Mucosa of stomach (tissue), 1 donor: ENCODE measurements at regions not wholly inside any gene's neighbourhood (a gene's known extent, or its start where the extent isn't known, plus 50 kb on each side); places are given as distances from the start of the nearest gene placed in this dataset.

Experiments used
- H3K27me3 ChIP-seq: one replicate; pipeline ENCODE4 v1.7.0; 2013; ENCODE audit warnings: mild to moderate bottlenecking, low read length; ENCODE audit not compliant: control insufficient read depth, insufficient read depth
- H3K36me3 ChIP-seq: one replicate; pipeline ENCODE4 v1.7.0; 2013; ENCODE audit warnings: low read length; ENCODE audit not compliant: control insufficient read depth, insufficient read depth
- H3K4me1 ChIP-seq: one replicate; pipeline ENCODE4 v1.7.0; 2013; ENCODE audit warnings: mild to moderate bottlenecking, low read length; ENCODE audit not compliant: control insufficient read depth, insufficient read depth
- H3K4me3 ChIP-seq: one replicate; pipeline ENCODE4 v1.7.0; 2013; ENCODE audit warnings: low read length
- H3K9ac ChIP-seq: one replicate; pipeline ENCODE4 v1.7.0; 2013; ENCODE audit warnings: mild to moderate bottlenecking, low read length, moderate library complexity
- H3K9me3 ChIP-seq: one replicate; pipeline ENCODE4 v1.7.0; 2013; ENCODE audit warnings: mild to moderate bottlenecking, low read length, moderate library complexity; ENCODE audit not compliant: control insufficient read depth
- donor health status: Pancreatic carcinoma.

DNA sequence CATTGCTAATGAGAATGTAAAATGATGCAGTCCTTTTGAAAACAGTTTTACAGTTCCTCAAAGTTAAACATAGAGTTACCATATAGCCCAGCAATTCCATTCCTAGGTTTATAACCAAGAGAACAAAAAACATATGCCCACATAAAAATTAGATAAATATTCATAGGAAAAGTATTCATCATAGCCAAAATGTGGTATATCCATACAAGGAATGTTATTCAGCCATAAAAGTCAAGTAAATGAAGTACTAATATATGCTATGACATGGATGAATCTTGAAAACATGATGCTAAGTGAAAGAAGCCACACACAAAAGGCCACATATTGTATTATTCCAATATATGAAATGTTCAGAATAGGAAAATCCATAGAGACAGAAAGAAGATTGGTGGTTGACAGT, 158.0 kb upstream of the CARMIL1 start:
- H3K4me3 ChIP-seq, result no peak overlapping the region
- H3K9me3 ChIP-seq, result no peaks in the 10 kb centered on the region
- H3K27me3 ChIP-seq, result no peaks in the 10 kb centered on the region
- no peaks in the 10 kb centered on the region for H3K36me3 ChIP-seq
- no peak overlapping the region for H3K9ac ChIP-seq
- H3K4me1 ChIP-seq, result peaks cover 7% of the 10 kb centered on the region

GRCh38 chr6:25122001-25122400, 157.2 kb upstream of the CARMIL1 start:
- Histone ChIP-seq H3K4me1 (peaks cover 7% of the 10 kb centered on the region), H3K36me3 (no peaks in the 10 kb centered on the region), H3K9me3 (no peaks in the 10 kb centered on the region), H3K4me3 (no peak overlapping the region), H3K27me3 (no peaks in the 10 kb centered on the region), H3K9ac (no peak overlapping the region)

GRCh38 chr6:25122622-25123237, 156.4 kb upstream of the CARMIL1 start:
- H3K4me1 ChIP-seq, result peaks cover 7% of the 10 kb centered on the region
- no peak overlapping the region for H3K9ac ChIP-seq
- H3K27me3 ChIP-seq, result no peaks in the 10 kb centered on the region
- no peaks in the 10 kb centered on the region for H3K36me3 ChIP-seq
- no peak overlapping the region for H3K4me3 ChIP-seq
- H3K9me3 ChIP-seq, result no peaks in the 10 kb centered on the region

- H3K9ac ChIP-seq, result no peak overlapping the region
- no peaks in the 10 kb centered on the region for H3K9me3 ChIP-seq
- no peak overlapping the region for H3K4me3 ChIP-seq
- H3K36me3 ChIP-seq, result no peaks in the 10 kb centered on the region
- no peaks in the 10 kb centered on the region for H3K27me3 ChIP-seq
- H3K4me1 ChIP-seq, result peaks cover 7% of the 10 kb centered on the region
Measured at GRCh38 chr6:25124216-25124715, 154.9 kb upstream of the CARMIL1 start.

- no peaks in the 10 kb centered on the region for H3K9me3 ChIP-seq
- peaks cover 7% of the 10 kb centered on the region for H3K4me1 ChIP-seq
- no peaks in the 10 kb centered on the region for H3K27me3 ChIP-seq
- no peak overlapping the region for H3K9ac ChIP-seq
- H3K36me3 ChIP-seq, result no peaks in the 10 kb centered on the region
- H3K4me3 ChIP-seq, result no peak overlapping the region
Measured at GRCh38 chr6:25125736-25126135, 153.4 kb upstream of the CARMIL1 start.

DNA sequence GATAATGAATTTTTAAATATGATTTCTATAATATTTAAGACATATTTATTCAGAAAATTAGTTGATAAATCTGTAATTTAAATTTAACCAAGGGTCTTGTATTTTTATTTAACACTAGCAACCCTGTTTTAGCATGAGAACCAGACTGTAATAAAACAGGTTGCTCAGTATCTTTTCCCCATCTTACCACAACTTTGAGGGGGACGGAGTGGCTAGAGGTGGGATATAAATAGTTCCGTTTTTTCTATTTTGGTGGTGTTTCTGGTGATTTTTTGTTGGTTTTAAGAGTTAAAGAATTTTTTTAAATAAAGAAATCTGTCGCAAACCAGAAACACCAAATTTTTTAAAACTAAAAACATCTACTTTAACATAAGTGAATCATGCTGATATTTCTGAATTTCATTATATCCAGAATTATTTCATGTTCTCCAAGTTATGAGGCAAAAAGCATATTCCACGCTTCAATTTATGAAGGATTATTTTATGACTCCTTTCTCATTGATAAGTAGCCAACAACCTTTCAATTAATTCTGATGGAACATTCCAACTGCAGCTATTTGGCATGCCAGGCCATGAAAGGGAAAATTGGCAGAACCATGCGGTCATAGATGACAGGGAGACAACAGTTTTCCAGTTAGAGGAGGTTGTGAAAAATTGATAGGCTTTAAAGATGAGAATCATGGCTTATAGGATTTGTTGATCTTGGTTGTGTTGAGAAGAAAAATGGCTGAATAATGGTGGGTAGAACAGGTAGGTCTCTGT, 151.9 kb upstream of the CARMIL1 start:
- no peaks in the 10 kb centered on the region for H3K27me3 ChIP-seq
- no peaks in the 10 kb centered on the region for H3K9me3 ChIP-seq
- H3K36me3 ChIP-seq, result no peaks in the 10 kb centered on the region
- H3K4me3 ChIP-seq, result no peak overlapping the region
- no peak overlapping the region for H3K9ac ChIP-seq
- peaks cover 7% of the 10 kb centered on the region for H3K4me1 ChIP-seq

DNA sequence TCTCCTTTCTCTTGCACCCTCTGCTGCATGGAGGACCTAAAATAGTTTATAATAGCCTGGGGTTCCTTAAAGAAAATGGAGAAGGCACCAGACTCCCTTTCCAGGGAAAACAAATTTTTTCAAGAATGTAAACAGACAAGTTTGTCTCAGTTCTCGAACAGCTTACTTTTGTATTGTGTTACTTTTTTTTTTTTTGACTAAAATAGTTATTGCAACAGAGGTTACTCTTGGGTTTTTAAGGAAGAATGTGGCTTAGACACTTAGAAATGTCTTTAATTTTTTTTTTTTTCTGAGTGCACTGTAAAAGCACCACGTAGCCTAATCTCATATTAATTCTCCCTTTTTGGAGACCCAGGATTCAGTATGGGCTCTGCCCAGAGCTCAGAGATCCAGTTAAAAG, 148.7 kb upstream of the CARMIL1 start:
- Histone ChIP-seq H3K36me3 (no peaks in the 10 kb centered on the region), H3K4me1 (no peaks in the 10 kb centered on the region), H3K4me3 (no peak overlapping the region), H3K9ac (no peak overlapping the region), H3K9me3 (no peaks in the 10 kb centered on the region), H3K27me3 (no peaks in the 10 kb centered on the region)

GRCh38 chr6:25132934-25133333, 146.2 kb upstream of the CARMIL1 start:
- no peaks in the 10 kb centered on the region for H3K9me3 ChIP-seq
- H3K4me1 ChIP-seq, result no peaks in the 10 kb centered on the region
- H3K27me3 ChIP-seq, result no peaks in the 10 kb centered on the region
- H3K4me3 ChIP-seq, result no peak overlapping the region
- no peaks in the 10 kb centered on the region for H3K36me3 ChIP-seq
- no peak overlapping the region for H3K9ac ChIP-seq

- H3K9me3 ChIP-seq, result no peaks in the 10 kb centered on the region
- H3K9ac ChIP-seq, result no peak overlapping the region
- no peaks in the 10 kb centered on the region for H3K4me1 ChIP-seq
- no peaks in the 10 kb centered on the region for H3K27me3 ChIP-seq
- H3K36me3 ChIP-seq, result no peaks in the 10 kb centered on the region
- H3K4me3 ChIP-seq, result no peak overlapping the region
Measured at GRCh38 chr6:25133568-25133967, 145.6 kb upstream of the CARMIL1 start.

DNA sequence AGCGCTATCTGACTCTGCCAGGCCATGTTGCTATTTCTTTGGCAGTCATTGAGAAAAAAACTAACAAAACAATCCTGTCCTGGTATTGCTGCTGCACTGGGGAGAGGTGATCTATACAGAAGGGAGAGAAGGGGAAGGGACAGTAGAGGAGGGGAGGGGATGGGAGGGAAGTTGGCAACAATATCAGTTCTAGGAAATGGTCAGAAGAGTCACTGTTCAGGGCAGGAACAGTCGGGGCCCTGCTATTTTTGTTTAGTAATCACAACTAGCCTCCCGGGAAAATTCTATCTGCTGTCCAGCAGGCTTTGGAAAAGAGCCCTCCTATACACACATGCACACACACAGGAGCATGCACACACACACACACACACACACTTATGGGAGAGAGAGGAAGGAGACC, 142.3 kb upstream of the CARMIL1 start:
- peak overlapping the region; percentile 41 for H3K9ac ChIP-seq
- H3K36me3 ChIP-seq, result no peaks in the 10 kb centered on the region
- no peak overlapping the region for H3K4me3 ChIP-seq
- no peaks in the 10 kb centered on the region for H3K9me3 ChIP-seq
- H3K4me1 ChIP-seq, result no peaks in the 10 kb centered on the region
- H3K27me3 ChIP-seq, result no peaks in the 10 kb centered on the region

DNA sequence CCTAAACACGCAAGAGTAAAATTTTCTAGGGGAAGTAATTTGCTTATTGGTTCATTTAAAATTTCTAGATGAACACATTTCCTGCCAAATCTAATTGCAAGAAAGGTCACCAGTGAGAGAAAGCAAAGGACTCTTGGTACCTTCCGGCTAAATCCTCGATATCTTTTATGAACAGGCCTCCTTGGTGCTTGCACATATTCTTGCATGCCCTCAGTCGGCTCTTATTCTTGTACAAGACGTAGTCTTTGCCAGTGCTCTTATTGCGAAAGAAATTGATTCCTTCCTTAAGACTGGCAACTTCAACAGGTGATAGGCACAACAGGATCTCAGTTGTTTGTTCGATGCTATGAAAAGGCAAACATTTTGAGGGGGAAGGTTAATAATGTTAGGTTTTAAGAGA, 141.7 kb upstream of the CARMIL1 start:
- Histone ChIP-seq H3K9me3 (no peaks in the 10 kb centered on the region), H3K4me3 (no peak overlapping the region), H3K27me3 (no peaks in the 10 kb centered on the region), H3K36me3 (no peaks in the 10 kb centered on the region), H3K9ac (peak overlapping the region; percentile 67), H3K4me1 (no peaks in the 10 kb centered on the region)

DNA sequence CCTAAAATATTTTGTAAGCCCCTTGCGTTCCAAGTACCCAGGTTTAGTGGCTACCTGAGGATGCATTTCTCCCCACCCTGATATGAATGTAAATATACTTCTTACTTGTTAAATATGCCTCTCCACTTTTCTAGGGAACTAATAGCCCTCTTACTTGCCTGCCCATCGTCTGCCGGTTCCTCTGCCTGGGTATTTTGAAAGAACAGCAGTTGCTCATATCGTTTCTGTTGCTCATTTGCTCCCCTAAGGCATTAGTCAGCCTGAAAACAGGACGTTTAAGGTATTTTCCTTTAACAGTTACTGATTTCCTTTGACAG, 141.3 kb upstream of the CARMIL1 start:
- Histone ChIP-seq H3K9ac (peak overlapping the region; percentile 67), H3K9me3 (no peaks in the 10 kb centered on the region), H3K36me3 (no peaks in the 10 kb centered on the region), H3K4me3 (no peak overlapping the region), H3K27me3 (no peaks in the 10 kb centered on the region), H3K4me1 (no peaks in the 10 kb centered on the region)
